ENCODE measurements at regions not wholly inside any gene's neighbourhood (a gene's known extent, or its start where the extent isn't known, plus 50 kb on each side); places are given as distances from the start of the nearest gene placed in this dataset.

DNA sequence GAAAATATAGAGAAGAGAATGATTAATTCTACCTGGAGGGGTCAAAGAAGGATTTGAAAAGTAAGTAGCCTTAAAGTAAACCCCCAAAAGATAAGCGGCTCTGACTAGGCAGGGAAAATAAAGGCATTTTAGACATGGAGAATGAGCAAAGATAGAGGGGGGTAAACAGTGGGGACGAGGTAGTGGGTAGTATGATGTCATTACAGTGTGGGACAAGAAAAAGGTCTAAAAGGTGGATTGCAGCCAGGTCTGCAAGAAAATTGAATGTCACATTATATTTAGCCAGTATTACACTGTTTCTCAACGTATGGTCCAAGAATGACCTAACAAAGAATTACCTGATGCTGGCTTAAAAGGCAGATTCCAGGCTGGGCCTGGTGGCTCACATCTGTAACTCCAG, 55.8 kb upstream of the CIT start:
- TF ChIP-seq, protein P1, sequence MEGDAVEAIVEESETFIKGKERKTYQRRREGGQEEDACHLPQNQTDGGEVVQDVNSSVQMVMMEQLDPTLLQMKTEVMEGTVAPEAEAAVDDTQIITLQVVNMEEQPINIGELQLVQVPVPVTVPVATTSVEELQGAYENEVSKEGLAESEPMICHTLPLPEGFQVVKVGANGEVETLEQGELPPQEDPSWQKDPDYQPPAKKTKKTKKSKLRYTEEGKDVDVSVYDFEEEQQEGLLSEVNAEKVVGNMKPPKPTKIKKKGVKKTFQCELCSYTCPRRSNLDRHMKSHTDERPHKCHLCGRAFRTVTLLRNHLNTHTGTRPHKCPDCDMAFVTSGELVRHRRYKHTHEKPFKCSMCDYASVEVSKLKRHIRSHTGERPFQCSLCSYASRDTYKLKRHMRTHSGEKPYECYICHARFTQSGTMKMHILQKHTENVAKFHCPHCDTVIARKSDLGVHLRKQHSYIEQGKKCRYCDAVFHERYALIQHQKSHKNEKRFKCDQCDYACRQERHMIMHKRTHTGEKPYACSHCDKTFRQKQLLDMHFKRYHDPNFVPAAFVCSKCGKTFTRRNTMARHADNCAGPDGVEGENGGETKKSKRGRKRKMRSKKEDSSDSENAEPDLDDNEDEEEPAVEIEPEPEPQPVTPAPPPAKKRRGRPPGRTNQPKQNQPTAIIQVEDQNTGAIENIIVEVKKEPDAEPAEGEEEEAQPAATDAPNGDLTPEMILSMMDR (IDR thresholded peaks at IDR 0.05; ENCODE audit: extremely low read depth in 1 of 2, insufficient read depth in 1 of 2, low read depth in 1 of 2, low read length in 2 of 2): no peak
- no peak for TF ChIP-seq POLR2A (IDR thresholded peaks at IDR 0.05; ENCODE audit: low read depth, low read length)

Measured in endothelial cell of umbilical vein (primary cell).